HG02938 (cell line): ENCODE measurements at regions not wholly inside any gene's neighbourhood (a gene's known extent, or its start where the extent isn't known, plus 50 kb on each side); places are given as distances from the start of the nearest gene placed in this dataset.
"Not testable (repeated sequence)": the region's sequence is repeated elsewhere in the genome, so short reads cannot be mapped to it uniquely, and the experiment has no call there.

Source experiments
- ATAC-seq: cut with Tn5 transposase; IDR thresholded peaks from one replicate; pipeline ENCODE4 v1.9.1; 2021; ENCODE audit warnings: mild to moderate bottlenecking, moderate library complexity; ENCODE audit not compliant: unreplicated experiment

DNA sequence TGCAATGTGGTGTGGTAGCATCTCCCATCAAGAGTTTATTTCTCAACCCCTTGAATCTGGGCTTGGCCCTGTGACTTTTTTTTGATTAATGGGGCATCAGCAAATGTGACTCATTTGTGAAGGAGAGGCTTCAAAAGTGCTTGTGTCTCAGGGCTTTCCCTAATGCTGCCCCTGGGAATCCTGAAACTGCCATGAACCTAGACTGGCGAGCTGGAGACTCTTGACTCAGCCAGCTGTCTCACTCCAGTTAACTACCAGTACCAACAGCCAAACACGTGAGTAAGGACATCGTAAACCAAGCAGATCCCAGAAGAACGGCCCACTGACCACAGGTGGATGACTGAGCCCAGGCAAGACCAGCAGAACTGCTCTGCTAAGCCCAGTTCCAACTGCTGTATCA, 72.8 kb upstream of the ADTRP start:
- no peak for ATAC-seq

DNA sequence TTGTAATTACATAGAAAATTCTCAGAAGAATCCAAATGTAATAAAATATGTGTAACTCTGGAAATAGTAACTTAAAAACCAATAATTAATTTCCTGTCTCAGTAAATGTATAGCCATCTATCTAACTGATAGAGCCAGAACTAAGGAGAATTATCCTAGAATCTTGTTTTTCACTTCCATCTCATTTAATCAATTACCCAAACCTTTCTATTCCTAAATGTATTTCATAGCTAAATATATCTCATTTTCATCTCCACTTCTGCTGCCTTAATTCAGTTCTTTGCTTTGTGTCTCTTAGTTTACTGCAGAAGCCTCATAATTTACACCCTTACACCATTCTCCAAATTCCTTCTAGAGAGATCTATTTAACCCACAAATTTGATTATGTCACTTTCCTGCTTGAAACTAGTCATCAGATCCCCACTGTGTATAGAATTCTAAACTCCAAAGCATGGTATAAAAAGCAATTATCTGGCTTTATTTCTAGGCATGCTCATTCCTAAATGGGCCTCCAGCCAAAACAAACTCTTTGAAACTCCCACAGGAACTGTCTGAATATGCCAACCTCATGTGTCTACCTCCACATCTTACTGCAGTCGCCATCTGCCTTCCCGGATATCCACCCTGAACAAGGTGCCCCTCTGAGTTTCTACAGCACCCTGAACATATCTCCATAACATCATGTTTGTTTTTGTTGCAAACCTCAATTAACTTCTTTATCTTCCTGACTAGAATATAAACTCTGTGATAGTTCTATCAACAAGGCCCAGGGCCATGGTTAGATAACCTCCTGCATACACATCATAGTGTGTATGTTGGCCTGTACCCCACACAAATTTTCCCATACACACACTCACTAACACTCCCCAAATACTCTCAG, 70.5 kb upstream of the ADTRP start:
- ATAC-seq: no peak

- ATAC-seq: no peak
Measured at GRCh38 chr6:11848346-11848651, 69.7 kb upstream of the ADTRP start.

GRCh38 chr6:11847515-11848345, 69.1 kb upstream of the ADTRP start:
- no peak for ATAC-seq

DNA sequence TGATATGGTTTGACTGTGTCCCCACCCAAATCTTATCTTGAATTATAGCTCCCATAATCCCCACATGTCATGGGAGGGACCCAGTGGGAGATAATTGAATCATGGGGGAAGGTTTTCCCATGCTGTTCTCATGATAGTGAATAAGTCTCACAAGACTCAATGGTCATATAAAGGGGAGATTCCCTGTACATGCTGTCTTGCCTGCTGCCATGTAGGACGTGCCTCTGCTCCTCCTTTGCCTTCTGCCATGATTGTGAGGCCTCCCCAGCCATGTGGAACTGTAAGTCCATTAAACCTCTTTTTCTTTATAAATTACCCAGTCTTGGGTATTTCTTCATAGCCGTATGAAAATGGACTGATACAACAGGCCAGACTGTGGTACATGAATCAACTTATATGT, 68.5 kb upstream of the ADTRP start:
- ATAC-seq: not testable (repeated sequence)

GRCh38 chr6:11845664-11846577, 67.3 kb upstream of the ADTRP start:
- ATAC-seq: no peak

GRCh38 chr6:11842795-11843194, 64.2 kb upstream of the ADTRP start:
- not testable (repeated sequence) for ATAC-seq

DNA sequence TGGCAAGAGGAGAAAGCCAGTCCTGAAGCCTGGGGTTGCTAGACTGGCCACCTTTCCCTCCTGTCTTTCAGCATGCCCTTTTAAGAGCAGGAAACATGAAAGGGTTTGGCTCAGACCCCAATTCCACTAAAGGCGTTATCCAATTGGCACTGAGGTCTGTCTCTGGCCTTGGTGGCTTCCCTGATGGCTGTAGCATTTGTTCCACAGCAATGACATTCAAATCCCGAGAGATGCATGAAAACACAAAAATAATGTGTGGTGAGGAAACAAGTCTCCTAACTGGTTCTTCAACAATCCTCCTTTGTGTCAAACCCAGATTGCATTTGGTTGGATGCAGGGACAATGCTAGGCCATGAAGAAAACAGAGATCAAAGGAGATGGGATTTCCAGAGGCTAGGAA, 56.5 kb upstream of the ADTRP start:
- no peak for ATAC-seq

DNA sequence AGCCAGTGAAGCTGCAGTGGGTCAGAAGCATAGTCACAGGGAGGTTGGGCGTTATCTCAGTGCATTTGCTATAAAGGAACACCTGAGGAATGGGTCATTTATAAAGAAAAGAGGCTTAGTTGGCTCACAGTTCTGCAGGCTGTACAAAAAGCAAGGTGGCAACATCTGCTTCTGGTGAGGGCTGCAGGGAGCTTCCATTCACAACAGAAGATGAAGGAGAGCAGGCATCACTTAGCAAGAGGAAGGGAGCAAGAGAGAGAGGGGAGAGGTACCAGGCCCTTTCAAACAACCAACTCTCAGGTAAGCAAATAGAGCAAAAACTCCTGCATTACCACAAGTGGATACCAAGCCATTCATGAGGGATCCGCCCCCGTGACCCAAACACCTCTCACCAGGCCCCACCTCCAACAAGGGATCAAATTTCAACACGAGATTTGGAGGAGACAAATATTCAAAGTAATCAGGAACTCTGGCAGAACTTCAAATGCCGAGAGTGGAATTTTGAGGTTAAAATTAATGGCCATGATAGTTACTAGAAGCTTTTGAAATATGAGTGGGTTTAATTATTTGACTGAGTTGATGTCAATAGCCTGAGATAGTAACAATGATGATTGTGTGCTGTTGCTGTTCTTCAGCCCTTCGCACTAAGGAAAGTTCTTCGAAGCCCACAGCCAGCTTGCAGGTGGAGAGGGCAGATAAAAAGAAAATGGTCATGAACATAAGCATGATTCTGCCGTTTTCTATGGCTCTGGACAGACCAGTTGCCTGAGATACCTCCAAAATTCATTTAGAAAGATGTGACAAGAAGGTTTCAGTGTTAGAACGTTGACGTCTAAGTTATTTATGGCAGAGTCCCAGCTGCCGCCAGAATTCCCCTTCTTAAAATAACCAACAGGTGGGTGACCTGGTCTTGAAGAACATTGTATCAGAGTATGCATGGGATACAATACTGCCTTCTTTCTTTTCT, 55.3 kb upstream of the ADTRP start:
- peak; percentile 76 for ATAC-seq

DNA sequence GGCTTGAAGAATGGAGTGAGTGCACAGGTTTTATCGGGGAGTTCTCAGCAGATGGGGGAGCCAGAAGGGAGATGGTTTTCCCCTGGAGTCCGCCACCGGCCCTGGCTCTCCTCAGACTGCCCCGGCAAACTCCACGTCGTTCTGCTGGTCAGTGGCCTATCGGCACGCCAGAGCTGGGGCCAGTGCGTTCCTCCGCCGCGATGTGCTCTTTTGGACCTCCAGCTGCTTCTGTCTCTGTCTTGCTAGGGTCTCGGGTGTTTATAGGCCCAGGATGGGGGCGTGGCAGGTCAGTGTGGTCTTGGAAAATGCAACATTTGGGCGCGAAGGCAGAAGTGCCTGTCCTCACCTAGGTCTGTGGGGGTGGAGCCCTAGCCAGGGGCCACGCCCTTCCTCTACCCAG, 53.0 kb upstream of the ADTRP start:
- ATAC-seq: no peak

- no peak for ATAC-seq
Measured at GRCh38 chr6:11830520-11830919, 51.9 kb upstream of the ADTRP start.

DNA sequence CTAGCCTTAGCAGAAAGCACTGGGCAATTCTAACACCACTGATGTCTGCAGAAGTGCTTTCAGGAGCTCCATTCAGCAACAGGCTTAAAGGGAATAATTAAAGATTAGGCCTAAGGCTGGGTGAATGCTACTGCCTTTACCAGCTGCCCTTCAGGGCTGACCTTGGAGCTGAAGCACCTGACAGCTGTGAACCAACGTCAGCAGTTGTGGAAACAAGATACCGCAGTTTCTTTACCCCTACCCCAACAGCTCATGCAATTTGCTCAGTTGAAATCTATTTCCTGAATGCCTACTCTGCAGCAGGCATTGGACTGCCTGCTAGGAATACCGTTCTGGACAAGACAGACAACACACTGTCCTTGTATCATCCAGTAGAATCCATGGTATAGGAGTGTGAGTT, 51.5 kb upstream of the ADTRP start:
- ATAC-seq: no peak

GRCh38 chr6:11828262-11828870, 49.8 kb upstream of the ADTRP start:
- no peak for ATAC-seq
